Vagina (tissue), 2 donors: ENCODE measurements at regions not wholly inside any gene's neighbourhood (a gene's known extent, or its start where the extent isn't known, plus 50 kb on each side); places are given as distances from the start of the nearest gene placed in this dataset.

Source experiments
- POLR2A ChIP-seq, 2 donors: fragments of 450-650 bp; IDR thresholded peaks; one replicate each; pipeline ENCODE4 v1.6.1; 2017; ENCODE audit warnings: antibody characterized with exemption in 2 of 2, mild to moderate bottlenecking in 2 of 2, moderate library complexity in 2 of 2
- TF ChIP-seq, protein P1 (sequence below), 3 experiments: fragments of 450-650 bp in 2 of 3; fragments of 200-600 bp in 1 of 3; sonication (generic) in 1 of 3; IDR thresholded peaks; one replicate each; pipeline ENCODE4 v1.5.1; 2017 to 2019; ENCODE audit warnings: antibody characterized with exemption in 3 of 3, mild to moderate bottlenecking in 2 of 3, moderate library complexity in 2 of 3

DNA sequence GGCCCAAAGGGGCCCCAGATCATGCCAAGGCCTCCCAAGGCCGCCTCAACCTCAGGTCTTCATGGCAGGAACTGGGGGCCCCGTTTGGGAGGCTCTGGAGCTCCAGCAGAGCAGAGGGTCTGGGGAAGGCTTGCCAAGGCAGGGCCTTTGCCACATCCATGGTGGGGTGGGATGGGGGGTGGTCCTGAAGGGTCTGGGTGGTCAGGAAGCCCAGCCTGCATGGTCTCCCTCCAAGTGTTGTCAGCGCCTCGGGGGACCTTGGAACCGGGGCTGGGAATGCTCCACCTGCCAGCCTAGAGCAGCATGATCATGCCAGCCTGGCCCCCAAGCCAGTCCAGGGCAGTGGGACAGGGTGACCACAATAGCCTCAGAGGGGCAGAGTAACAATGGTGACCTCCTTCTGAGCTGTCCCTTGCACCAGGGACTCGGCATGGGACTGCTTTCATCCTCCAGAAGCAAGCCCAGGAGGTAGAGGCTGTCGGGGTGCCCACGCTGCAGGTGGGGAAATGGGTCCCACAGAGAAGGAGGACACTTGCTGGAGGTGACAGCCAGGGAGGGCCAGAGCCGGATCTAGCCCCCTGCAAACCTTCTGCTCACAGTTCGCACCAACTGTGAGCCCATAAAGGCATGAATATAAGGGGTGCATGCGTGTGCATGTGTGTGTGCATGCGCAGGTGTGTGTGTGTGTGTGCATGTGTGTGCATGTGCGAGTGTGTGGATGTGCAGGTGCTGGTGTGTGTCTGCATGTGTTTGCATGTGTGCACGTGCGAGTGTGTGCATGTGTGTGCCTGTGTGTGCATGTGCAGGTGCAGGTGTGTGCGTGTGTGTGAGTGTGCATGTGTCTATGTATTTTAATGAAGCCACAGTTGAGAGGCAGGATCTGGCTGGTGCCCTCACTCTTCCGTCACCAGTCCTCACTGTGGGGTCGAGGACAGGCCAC, 63.8 kb downstream of the MYEOV start:
- TF ChIP-seq, protein P1, sequence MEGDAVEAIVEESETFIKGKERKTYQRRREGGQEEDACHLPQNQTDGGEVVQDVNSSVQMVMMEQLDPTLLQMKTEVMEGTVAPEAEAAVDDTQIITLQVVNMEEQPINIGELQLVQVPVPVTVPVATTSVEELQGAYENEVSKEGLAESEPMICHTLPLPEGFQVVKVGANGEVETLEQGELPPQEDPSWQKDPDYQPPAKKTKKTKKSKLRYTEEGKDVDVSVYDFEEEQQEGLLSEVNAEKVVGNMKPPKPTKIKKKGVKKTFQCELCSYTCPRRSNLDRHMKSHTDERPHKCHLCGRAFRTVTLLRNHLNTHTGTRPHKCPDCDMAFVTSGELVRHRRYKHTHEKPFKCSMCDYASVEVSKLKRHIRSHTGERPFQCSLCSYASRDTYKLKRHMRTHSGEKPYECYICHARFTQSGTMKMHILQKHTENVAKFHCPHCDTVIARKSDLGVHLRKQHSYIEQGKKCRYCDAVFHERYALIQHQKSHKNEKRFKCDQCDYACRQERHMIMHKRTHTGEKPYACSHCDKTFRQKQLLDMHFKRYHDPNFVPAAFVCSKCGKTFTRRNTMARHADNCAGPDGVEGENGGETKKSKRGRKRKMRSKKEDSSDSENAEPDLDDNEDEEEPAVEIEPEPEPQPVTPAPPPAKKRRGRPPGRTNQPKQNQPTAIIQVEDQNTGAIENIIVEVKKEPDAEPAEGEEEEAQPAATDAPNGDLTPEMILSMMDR (IDR thresholded peaks at IDR 0.05) = no peak
- no peak for TF ChIP-seq POLR2A (IDR thresholded peaks at IDR 0.05)
